Activated naive CD4-positive, alpha-beta T cell treated with anti-CD3 and anti-CD28 coated beads, Interleukin-2, amount 50 U/mL, for 72 hours (primary cell): ENCODE measurements at regions not wholly inside any gene's neighbourhood (a gene's known extent, or its start where the extent isn't known, plus 50 kb on each side); places are given as distances from the start of the nearest gene placed in this dataset.

Experiments
- ATAC-seq, 2 donors: fragments of 150-1000 bp; cut with Tn5 transposase; 2 replicates each; pipeline ENCODE4 v1.10.0; 2021; ENCODE audit warnings: mild to moderate bottlenecking in 2 of 2, moderate library complexity in 2 of 2
- DNase-seq, 2 donors: peaks; one replicate each; pipeline ENCODE4 v3.0.0; 2021 to 2022; ENCODE audit warnings: low spot score in 2 of 2
- H3K27ac Mint-ChIP-seq, 2 donors: one replicate each; pipeline ENCODE4 v1.8.0; 2022; ENCODE audit warnings: mild to moderate bottlenecking in 2 of 2, mixed read lengths in 2 of 2
- H3K36me3 Mint-ChIP-seq, 2 donors: one replicate each; pipeline ENCODE4 v1.8.0; 2022; ENCODE audit warnings: mixed read lengths in 2 of 2
- H3K9me3 Mint-ChIP-seq, 2 donors: one replicate each; pipeline ENCODE4 v1.8.0; 2022; ENCODE audit warnings: mixed read lengths in 2 of 2

DNA sequence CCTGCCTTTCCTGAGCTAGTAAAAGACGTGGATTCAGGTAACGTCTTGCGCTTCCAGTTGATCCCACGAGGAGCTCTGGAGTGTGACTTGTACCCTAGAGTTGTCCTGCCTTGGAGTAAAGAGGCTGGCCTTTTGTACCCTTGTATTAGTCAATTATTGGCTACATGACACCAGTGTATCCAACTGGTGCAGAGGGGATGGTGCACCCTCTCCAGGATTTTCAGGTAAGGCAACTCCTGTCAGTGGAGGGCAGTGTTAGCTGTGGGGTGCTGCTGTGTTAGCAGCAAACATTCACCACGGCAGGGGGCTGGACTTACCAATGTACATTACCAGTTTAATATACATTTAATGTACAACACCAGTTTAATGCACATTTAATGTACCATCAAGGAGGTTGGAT lies 233.5 kb downstream of the MIAT start:
- Mint-ChIP-seq H3K36me3 (no peaks in the 10 kb centered on the region), H3K9me3 (no peaks in the 10 kb centered on the region), H3K27ac (no peak overlapping the region)
- DNase-seq (no peak), ATAC-seq (no peak)

DNA sequence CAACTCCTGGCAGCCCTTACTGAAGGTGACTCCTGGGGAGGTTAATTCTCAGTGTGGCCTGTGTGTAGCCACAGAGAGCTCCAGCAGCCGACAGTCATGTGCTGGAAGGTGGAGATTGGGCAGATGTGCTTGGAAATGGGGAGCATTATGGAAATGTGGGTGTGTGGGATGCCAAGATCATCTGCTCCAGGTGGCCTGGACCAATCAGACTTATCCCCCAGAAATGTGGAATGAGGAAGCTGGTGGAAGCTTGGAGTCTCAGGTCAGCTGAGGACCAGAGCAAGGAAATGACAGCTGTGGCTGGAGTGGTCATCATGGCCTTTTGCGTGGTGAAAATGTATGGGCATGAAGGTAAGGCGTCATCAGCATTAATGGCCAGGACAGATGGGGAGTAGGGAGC lies 234.0 kb downstream of the MIAT start:
- Mint-ChIP-seq H3K36me3 (no peaks in the 10 kb centered on the region), H3K27ac (no peak overlapping the region), H3K9me3 (no peaks in the 10 kb centered on the region)
- ATAC-seq (no peak), DNase-seq (no peak)

DNA sequence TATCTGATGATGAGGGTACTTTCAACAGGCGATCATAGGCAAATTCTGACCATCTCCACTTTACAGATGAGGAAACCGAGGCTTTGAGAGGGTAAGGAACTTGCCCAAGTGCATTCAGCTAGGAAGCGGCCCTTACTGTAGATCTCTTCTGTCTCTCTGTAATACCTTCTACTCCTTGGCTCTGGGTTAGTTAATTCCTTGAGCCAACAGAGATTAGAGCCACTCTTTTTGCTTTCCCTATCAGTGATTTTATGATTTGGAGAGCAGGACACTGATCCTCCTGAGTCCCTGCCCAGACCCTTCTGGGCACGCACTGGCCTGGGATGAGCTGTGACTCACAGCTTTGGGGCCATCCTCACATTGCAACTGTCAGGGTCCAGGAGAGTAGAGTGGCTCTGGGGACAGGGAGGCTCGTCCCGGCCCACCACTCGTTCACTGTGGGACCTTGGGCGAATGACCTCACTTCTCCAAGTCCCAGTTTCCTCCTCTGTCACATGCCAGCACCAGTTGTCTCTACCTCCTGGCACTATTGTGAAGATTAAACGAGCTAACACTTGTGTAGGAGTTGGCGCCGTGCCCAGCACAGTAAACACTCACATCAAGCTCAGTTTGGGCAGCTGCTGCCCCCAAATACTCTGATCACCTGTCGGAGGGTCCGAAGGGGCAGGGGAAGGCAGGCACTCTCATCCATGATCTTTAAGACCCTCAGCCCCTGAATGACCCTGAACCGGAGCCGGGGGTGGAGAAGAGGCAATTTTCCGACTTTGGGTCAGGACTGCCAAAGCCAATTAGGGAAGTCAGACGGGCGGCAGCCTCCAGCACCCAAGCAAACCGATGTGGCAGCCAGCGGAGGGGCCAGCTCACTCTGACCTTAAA lies 235.0 kb downstream of the MIAT start:
- H3K9me3 Mint-ChIP-seq = no peaks in the 10 kb centered on the region
- DNase-seq (no peak), ATAC-seq (no peak)
- H3K27ac Mint-ChIP-seq = no peak overlapping the region
- H3K36me3 Mint-ChIP-seq = no peaks in the 10 kb centered on the region

DNA sequence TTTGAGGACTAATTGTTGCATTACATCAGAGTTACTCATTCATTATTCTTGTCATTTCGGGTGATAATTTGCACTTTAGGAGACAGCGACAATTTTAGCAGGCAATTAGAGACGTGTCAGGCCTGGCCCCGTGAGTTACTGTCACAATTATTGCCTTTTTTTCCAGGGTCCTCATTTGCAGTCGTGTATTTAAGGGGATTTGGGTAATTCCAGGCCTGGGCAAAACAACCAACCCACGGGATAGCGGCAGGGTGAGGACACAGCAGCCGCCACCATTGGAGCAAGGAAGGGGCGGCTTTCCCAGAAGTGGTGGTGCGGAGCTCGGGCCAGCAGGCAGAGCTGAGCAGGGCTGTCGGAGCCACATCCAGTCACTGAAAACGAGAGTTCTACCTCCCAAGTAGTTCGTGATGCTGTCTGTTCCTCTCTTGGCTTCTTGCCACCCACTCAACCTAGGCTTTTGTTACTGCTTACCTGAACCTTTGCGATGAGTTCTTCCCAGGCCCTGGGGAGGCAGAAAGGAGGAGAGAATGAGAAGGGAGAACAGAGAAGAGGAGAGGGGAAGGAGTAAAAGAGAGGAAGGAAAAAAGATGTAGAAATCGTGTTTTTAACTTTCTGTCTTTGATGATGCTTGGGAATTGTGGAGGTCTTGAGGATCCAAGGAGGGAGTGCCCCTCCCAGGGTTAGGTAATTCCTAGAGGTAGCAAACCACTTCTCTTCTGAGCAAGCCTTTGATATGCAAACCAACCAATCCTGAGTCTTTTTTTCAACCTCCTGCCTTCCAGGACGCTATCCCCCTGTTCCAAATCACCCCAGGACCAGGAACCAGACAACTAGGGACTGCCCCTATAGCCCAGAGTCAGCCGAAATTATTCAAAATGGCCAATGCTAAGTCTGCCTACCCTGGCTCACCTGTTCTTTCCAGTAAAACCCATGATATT lies 236.1 kb downstream of the MIAT start:
- H3K27ac Mint-ChIP-seq = no peak overlapping the region
- no peak for DNase-seq
- H3K9me3 Mint-ChIP-seq = peaks cover 0 to 4% of the 10 kb centered on the region in 2 donors
- no peak for ATAC-seq
- H3K36me3 Mint-ChIP-seq = peaks cover 0 to 7% of the 10 kb centered on the region in 2 donors

DNA sequence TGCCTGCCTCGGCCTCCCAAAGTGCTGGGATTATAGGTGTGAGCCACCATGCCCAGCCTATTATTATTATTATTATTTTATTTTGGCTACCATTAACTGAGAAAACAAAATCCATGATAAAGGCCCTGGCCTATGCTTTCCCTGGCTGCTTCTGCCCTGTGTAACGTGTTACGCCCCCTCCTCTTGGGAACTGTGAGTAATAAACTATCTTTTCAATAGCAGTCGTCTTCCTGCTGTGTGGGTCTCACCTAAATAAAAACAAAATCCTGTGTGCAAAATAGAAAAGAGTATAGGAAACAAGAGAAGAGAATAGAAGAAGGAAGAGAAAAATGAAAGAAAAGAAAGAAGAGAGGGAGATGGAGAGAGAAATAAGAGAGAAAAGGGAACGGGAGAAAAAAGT lies 237.0 kb downstream of the MIAT start:
- DNase-seq (no peak), ATAC-seq (no peak)
- Mint-ChIP-seq H3K36me3 (peaks cover 0 to 7% of the 10 kb centered on the region in 2 donors), H3K27ac (no peak overlapping the region), H3K9me3 (peaks cover 0 to 4% of the 10 kb centered on the region in 2 donors)

DNA sequence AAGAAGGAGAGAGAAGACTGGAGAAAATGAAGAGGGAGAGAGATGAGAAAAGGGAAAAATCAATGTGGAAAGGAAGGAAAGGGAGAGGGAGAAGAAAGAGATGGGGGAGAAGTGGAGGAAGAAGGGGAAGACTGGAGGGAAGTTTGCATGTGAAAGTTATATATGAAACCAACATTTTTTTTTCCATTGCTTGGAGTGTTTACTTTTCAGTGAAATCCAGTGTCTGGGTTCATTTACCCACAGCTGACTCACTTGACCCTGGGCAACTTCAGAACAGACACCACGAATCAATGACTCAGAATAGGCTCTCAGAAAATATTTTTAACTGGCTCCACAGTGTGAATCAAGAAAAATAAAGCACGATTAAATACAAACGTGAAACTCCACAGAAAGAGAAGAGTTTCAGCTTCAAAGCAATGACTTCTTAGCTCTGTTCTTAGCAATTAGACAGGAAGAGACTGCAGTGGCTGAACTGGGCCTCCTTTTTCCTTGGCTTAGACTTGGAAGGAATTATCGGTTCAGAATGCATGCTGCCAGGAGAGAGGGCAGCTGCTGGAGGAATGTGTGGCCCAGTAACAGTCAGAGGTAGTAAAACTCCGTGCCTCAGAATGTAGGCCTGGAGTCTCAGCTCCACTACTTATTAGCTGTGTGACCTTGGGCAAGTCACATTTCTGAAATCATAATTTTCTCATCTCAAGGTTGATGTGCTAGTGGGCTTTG lies 237.5 kb downstream of the MIAT start:
- peaks cover 0 to 4% of the 10 kb centered on the region in 2 donors for H3K9me3 Mint-ChIP-seq
- H3K27ac Mint-ChIP-seq = no peak overlapping the region
- no peak for DNase-seq
- peaks cover 0 to 7% of the 10 kb centered on the region in 2 donors for H3K36me3 Mint-ChIP-seq
- peak; percentile 75 to 98 for ATAC-seq

DNA sequence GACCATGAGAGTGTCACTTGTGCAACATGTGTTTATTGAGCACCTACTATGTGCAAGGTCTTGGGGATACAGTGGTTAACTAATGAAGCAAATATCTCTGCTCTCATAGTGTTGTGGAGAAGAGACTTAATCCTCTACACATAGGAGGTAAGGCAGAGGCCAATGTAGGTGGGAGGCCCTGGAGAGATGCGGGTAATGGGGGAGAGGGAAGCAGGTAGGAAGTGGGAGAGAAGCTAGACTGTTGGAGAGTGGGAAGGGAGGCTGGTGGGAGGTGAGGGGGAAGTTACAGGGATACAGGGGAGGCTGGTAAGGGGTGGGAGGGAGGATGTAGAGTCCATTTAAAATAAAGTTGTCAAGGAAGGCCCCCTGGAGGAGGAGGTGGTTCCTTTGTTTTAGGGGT lies 240.0 kb downstream of the MIAT start:
- Mint-ChIP-seq H3K9me3 (peaks cover 0 to 4% of the 10 kb centered on the region in 2 donors), H3K36me3 (peaks cover 0 to 16% of the 10 kb centered on the region in 2 donors), H3K27ac (no peak overlapping the region)
- DNase-seq (no peak), ATAC-seq (no peak)

DNA sequence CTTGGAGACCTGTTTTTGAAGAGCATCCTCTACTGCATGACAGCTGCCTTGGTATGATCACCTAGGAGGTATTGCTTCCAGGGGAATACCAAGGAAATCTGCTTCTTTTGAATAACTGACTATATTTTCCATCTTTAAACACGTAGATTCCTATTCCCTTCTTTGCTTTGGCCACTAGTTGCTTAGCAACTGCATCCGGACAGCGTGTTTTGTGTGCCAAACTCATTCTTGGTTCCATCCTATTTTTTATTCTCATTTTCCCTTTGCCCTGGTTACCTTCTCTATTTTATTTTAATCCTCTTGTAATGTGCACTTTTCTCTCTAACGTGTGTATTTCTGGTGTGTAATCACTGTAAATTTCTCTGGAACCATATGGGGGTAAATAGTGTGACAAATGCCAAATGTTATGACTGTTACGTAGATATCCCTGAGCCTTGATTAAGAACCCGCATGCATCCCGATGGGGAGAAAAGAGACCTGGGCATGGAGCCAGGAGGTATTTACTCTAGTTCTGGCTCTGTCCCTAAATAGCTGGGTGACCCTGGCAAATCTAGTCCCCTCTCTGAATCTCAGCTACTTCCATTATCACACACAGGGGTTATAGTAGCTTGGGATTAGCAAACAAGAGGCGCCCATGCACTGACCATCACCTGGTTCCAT lies 241.7 kb downstream of the MIAT start:
- ATAC-seq = no peak
- no peak overlapping the region for H3K27ac Mint-ChIP-seq
- no peak for DNase-seq
- peaks cover 0 to 16% of the 10 kb centered on the region in 2 donors for H3K36me3 Mint-ChIP-seq
- H3K9me3 Mint-ChIP-seq = peaks cover 0 to 4% of the 10 kb centered on the region in 2 donors

DNA sequence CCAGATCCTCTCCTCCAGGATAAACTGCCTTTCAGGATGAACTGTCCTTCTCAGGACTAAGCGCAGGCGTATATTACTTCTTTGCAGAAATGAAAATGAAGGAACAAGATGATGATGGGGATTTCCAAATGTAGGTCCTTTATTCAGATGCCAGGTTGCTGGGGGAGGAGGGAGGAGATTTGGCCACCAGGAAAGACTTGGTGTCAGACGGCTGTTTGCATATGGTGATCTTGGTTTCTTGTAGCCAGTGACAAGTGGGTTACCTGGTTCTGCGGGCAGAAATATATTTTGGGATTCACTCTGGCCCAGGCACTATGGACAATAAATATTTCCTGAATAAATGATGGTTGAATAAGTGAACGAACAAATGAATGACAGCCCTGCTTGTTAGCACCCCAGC lies 243.4 kb downstream of the MIAT start:
- no peak for DNase-seq
- Mint-ChIP-seq H3K36me3 (peaks cover 0 to 16% of the 10 kb centered on the region in 2 donors), H3K9me3 (peaks cover 0 to 4% of the 10 kb centered on the region in 2 donors), H3K27ac (no peak overlapping the region)
- no peak for ATAC-seq

DNA sequence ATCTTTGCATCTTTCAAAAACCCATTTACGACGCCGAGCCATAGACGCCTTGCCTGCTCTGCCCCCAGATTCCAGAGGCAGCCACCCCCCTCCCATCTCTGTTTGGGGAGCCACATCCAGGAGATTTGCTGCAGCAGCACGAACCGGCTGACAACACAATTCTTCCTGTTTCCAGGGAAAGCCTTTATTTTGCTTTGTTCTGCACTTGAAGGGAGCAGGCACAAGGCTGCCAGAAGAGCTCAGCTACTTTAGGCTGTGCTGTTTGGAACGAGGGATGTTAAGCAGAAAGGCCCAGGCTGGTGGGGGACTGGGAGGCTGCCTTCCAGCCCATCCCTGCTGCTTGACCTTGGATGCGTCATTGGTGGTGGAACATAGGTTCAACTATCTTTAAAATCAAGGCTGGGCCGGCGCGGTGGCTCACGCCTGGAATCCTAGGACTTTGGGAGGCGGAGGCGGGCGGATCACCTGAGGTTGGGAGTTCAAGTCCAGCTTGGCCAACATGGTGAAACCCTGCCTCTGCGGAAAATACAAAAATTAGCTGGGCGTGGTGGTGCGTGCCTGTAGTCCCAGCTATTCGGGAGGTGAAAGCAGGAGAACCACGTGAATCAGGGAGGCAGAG lies 243.9 kb downstream of the MIAT start:
- peaks cover 0 to 16% of the 10 kb centered on the region in 2 donors for H3K36me3 Mint-ChIP-seq
- ATAC-seq (no peak), DNase-seq (no peak)
- peaks cover 0 to 4% of the 10 kb centered on the region in 2 donors for H3K9me3 Mint-ChIP-seq
- no peak overlapping the region for H3K27ac Mint-ChIP-seq

DNA sequence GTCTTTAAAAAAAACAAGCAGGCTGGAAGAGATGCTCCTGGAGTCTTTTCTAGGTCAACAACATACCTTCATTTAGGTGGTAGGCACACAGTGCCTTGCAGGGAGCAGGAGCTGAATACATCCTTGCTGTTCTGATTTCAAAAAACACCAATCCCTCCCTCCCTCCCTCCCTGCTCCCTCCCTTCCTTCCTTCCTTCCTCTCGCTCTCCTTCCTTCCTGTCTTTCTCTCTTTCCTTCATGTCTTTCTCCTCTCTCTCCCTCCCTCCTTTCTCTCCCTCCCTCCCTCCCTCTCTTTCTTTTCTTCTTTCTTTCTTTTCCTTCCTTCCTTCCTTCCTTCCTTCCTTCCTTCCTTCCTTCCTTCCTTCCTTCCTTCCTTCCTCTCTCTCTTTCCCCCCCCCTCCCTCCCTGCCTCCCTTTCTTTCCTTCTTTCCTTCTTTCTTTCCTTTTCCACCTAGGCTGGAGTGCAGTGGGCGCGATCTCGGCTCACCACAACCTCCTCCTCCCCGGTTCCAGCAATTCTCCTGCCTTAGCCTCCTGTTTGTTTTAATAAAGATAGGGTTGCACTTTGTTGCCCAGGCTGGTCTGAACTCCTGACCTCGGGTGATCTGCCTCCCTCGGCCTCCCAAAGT lies 245.1 kb downstream of the MIAT start:
- H3K9me3 Mint-ChIP-seq = peaks cover 0 to 4% of the 10 kb centered on the region in 2 donors

DNA sequence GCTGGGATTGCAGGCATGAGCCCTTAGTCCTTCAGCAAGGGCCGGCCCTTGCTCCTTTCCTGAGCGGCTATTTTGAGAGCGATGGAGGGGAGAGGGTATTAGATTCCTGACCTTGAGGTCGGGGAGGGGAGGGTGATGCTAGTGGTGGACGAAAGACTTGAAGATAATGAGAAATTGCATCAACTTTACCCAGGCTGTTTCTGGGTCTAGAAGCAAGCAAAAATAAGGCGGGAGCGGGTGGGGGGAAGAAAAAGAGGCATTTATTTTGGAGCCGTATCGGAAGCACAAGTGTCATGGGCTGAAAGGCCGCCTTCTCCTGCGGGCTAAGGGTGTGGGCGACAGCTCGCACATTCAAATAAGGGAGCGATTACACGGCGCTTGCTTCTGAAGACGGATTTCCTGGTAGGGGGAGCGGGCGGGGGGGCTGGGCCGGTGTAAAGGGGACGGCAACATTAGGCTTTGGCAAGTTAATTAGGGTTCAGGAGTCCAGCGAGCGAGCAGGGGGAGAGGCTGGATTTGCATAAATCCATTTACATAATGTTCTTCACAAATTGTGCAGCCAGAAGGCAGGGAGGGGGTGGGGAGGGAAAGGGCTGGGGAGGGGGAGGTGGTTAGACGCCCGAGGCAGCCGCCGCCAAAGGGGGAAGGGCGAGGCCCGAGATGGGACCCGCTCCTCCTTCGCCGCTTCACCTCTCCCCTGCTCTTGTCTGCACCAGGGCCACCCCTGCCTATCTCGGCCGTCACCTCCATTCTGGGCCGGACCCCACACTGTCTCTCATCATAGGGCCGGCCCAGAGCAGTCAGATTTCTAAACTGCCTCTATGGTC lies 245.9 kb downstream of the MIAT start:
- Mint-ChIP-seq H3K9me3 (no peaks in the 10 kb centered on the region), H3K27ac (no peak overlapping the region), H3K36me3 (peaks cover 0 to 10% of the 10 kb centered on the region in 2 donors)
- ATAC-seq (peak in 1 of 2 donors; percentile 35), DNase-seq (no peak)

More for the DNA sequence above, 245.1 kb downstream of the MIAT start:
- Mint-ChIP-seq H3K27ac (no peak overlapping the region), H3K36me3 (peaks cover 0 to 16% of the 10 kb centered on the region in 2 donors)
- DNase-seq = no peak
- ATAC-seq = no peak

DNA sequence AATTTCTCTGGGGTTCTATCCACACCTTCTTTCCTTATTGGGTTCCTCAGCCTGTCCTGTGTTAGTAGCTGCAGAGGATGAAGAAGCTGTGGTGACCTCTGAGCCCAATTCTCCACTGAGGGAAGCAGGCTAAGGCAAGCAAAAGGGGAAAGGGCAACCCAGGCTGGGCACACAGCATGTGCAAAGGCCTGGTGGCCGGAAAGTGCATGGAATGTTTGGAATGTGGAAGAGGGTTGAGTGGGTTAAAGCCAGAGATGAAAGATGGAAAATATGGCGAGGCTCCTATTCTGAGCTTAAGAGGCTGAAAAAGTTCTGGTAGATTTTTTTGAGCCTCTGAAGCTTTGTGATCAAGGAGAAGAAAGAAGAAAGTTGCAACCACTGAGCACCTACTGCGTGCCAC lies 247.1 kb downstream of the MIAT start:
- Mint-ChIP-seq H3K9me3 (no peaks in the 10 kb centered on the region), H3K27ac (no peak overlapping the region)

DNA sequence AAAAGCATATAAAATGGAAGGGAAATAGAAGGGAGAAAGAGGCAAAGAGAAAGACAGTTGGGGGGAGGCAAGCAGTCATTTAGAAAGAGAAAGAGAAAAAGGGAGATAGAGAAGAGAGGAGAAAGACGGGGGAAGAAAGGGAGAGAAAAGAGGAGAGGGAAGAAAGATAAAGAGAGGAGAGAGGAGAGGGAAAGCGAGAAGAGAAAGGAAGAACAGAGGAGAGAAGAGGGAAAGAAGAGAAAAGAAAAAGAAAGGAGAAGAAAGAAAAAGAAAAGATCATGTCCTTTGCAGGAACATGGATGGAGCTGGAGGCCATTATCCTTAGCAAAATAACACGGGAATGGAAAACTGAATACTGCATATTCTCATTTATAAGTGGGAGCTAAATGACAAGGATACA lies 247.7 kb downstream of the MIAT start:
- H3K9me3 Mint-ChIP-seq = no peaks in the 10 kb centered on the region
- no peak overlapping the region for H3K27ac Mint-ChIP-seq
- H3K36me3 Mint-ChIP-seq = peaks cover 0 to 15% of the 10 kb centered on the region in 2 donors
- no peak for ATAC-seq
- no peak for DNase-seq

More for the DNA sequence above, 247.1 kb downstream of the MIAT start:
- H3K36me3 Mint-ChIP-seq = peaks cover 0 to 15% of the 10 kb centered on the region in 2 donors
- ATAC-seq (no peak), DNase-seq (no peak)

DNA sequence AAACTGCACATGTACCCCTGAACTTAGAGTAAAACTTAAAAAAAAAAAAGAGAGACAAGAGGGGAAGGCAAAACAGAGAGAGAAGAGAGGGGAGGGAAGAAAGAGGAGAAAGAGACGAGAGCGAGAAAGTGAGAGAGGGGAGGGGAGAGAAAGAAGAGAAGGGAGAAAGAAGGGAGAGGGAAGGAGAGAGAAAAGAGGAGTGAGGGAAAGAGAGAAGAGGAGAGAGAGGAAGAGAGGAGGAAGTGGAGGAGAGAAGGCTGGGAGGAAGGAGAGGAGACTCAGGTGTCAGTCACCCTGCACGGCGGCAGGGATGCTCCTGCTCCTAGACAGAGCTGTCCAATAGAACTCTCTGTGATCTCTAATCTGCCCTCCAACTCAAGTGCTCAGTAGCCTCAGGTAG lies 248.3 kb downstream of the MIAT start:
- DNase-seq (no peak), ATAC-seq (no peak)
- Mint-ChIP-seq H3K9me3 (no peaks in the 10 kb centered on the region), H3K27ac (no peak overlapping the region), H3K36me3 (peaks cover 0 to 13% of the 10 kb centered on the region in 2 donors)
